IPS-NIHi7 (cell line): ENCODE measurements at regions not wholly inside any gene's neighbourhood (a gene's known extent, or its start where the extent isn't known, plus 50 kb on each side); places are given as distances from the start of the nearest gene placed in this dataset.

ENCODE experiments used
- DNase-seq: peaks from one replicate; pipeline ENCODE4 v3.0.0; 2012; ENCODE audit warnings: mixed read lengths; ENCODE audit errors: extremely low spot score

- DNase-seq = no peak
These were observed 296.2 kb downstream of the TCERG1L start for GRCh38 chr10:131015271-131015670.

- no peak for DNase-seq
These were observed 295.0 kb downstream of the TCERG1L start for GRCh38 chr10:131016556-131016955.

GRCh38 chr10:131017566-131018285 lies 293.8 kb downstream of the TCERG1L start:
- DNase-seq = no peak

- DNase-seq = no peak
These were observed 292.5 kb downstream of the TCERG1L start for GRCh38 chr10:131018886-131019500.

GRCh38 chr10:131019696-131020095 lies 291.8 kb downstream of the TCERG1L start:
- no peak for DNase-seq

- DNase-seq = no peak
These were observed 290.7 kb downstream of the TCERG1L start for GRCh38 chr10:131020775-131021174.

GRCh38 chr10:131021246-131021895 lies 290.1 kb downstream of the TCERG1L start:
- DNase-seq = no peak

- no peak for DNase-seq
These were observed 289.6 kb downstream of the TCERG1L start for GRCh38 chr10:131021969-131022368.

- DNase-seq = no peak
These were observed 289.2 kb downstream of the TCERG1L start for GRCh38 chr10:131022369-131022768.

- no peak for DNase-seq
These were observed 288.5 kb downstream of the TCERG1L start for GRCh38 chr10:131022981-131023380.

GRCh38 chr10:131024259-131025131 lies 287.0 kb downstream of the TCERG1L start:
- DNase-seq = no peak

GRCh38 chr10:131025333-131025732 lies 286.2 kb downstream of the TCERG1L start:
- no peak for DNase-seq

- DNase-seq = no peak
These were observed 284.3 kb downstream of the TCERG1L start for GRCh38 chr10:131027256-131027655.

GRCh38 chr10:131031346-131031745 lies 280.2 kb downstream of the TCERG1L start:
- no peak for DNase-seq

- DNase-seq = no peak
These were observed 279.0 kb downstream of the TCERG1L start for GRCh38 chr10:131032329-131033165.

GRCh38 chr10:131033166-131034085 lies 278.1 kb downstream of the TCERG1L start:
- no peak for DNase-seq

- DNase-seq = no peak
These were observed 277.1 kb downstream of the TCERG1L start for GRCh38 chr10:131034451-131034850.

GRCh38 chr10:131035779-131036178 lies 275.7 kb downstream of the TCERG1L start:
- DNase-seq = no peak

GRCh38 chr10:131038056-131038455 lies 273.5 kb downstream of the TCERG1L start:
- no peak for DNase-seq

- DNase-seq = no peak
These were observed 270.5 kb downstream of the TCERG1L start for GRCh38 chr10:131041031-131041430.
